Sigmoid colon (tissue), 6 donors: ENCODE measurements at regions not wholly inside any gene's neighbourhood (a gene's known extent, or its start where the extent isn't known, plus 50 kb on each side); places are given as distances from the start of the nearest gene placed in this dataset.

ENCODE experiments used
- DNase-seq: peaks from one replicate; pipeline ENCODE4 v3.0.0-alpha.2; 2019
- H3K27ac ChIP-seq, 4 donors: fragments of 200-600 bp; sonication (generic); one replicate each; pipeline ENCODE4 v1.5.1; 2016 to 2019; ENCODE audit warnings: mild to moderate bottlenecking in 1 of 4
- H3K27me3 ChIP-seq, 3 donors: fragments of 200-600 bp; sonication (generic); one replicate each; pipeline ENCODE4 v1.5.1; 2019; ENCODE audit warnings: mild to moderate bottlenecking in 1 of 3
- H3K36me3 ChIP-seq, 4 donors: fragments of 200-600 bp; sonication (generic); one replicate each; pipeline ENCODE4 v1.5.1; 2016 to 2019
- H3K4me1 ChIP-seq, 4 donors: fragments of 200-600 bp; sonication (generic); one replicate each; pipeline ENCODE4 v1.5.1; 2017 to 2019
- H3K4me3 ChIP-seq, 4 donors: fragments of 200-600 bp; sonication (generic); one replicate each; pipeline ENCODE4 v1.5.1; 2017 to 2019; ENCODE audit warnings: mild to moderate bottlenecking in 2 of 4, moderate library complexity in 1 of 4
- H3K9me3 ChIP-seq, 4 donors: fragments of 200-600 bp in 3 of 4; sonication (generic) in 3 of 4; one replicate each; pipeline versions ENCODE4 v1.5.1 to v1.6.1; 2013 to 2019
- CTCF ChIP-seq, 4 experiments: fragments of 450-650 bp in 3 of 4; fragments of 200-600 bp in 1 of 4; IDR thresholded peaks; one replicate each; pipeline ENCODE4 v1.5.1; 2016 to 2019; ENCODE audit warnings: antibody characterized with exemption in 4 of 4, mild to moderate bottlenecking in 3 of 4, moderate library complexity in 2 of 4
- EP300 ChIP-seq, 4 donors: sonication (generic); formaldehyde crosslinking; IDR thresholded peaks; one replicate each; pipeline ENCODE4 v1.6.1; 2017; ENCODE audit warnings: antibody characterized with exemption in 4 of 4
- POLR2A ChIP-seq, 2 donors: fragments of 450-650 bp; IDR thresholded peaks; one replicate each; pipeline ENCODE4 v1.6.1; 2016; ENCODE audit warnings: antibody characterized with exemption in 2 of 2, mild to moderate bottlenecking in 2 of 2, moderate library complexity in 2 of 2
- POLR2AphosphoS5 ChIP-seq, 4 donors: sonication (generic); formaldehyde crosslinking; IDR thresholded peaks; one replicate each; pipeline ENCODE4 v1.6.1; 2017; ENCODE audit warnings: antibody characterized with exemption in 4 of 4
- WGBS, 2 donors: extraction: QIAGEN DNeasy Blood & Tissue Kit; methylation state at CpG; one replicate each; pipeline ENCODE4 v1.1.7; 2013; 5-methylcytosine and 5-hydroxymethylcytosine counted together
- intact Hi-C: fragments of 100-400 bp; cut with DNase I; formaldehyde crosslinking; loops from one replicate; pipeline ENCODE4 v1.15.1; 2023
- donor health status: healthy with polysubstance abuse.
- donor health status: healthy.

DNA sequence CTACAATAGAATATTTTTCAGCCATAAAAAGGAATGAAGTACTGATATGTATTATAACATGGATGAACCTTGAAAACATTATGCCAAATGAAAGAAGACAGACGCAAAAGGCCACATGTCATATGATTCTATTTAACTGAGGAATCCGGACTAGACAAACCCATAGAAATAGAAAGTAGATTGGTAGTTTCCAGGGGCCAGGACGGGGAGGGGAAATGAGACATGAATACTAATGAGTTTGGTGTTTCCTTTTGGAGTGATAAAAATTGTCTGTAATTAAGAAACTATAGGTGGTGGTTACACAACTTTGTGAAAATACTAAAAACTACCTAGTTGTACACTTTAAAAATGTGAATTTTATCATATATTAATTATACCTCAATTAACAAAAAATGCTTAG, 247.6 kb downstream of the BCAT1 start:
- H3K4me3 ChIP-seq, result no peak overlapping the region
- WGBS, 2 donors, result 70% methylated on average over 3 of the region's 3 CpGs
- intact Hi-C loops, result no loop called here
- no peaks in the 10 kb centered on the region for H3K4me1 ChIP-seq
- H3K36me3 ChIP-seq, result no peaks in the 10 kb centered on the region
- H3K27me3 ChIP-seq, result no peaks in the 10 kb centered on the region
- H3K9me3 ChIP-seq, result peaks cover 0 to 2% (median 0%) of the 10 kb centered on the region in 4 donors
- TF ChIP-seq POLR2A (IDR thresholded peaks at IDR 0.05), result no peak
- TF ChIP-seq POLR2AphosphoS5 (IDR thresholded peaks at IDR 0.05), result no peak
- TF ChIP-seq EP300 (IDR thresholded peaks at IDR 0.05), result no peak
- no peak for TF ChIP-seq CTCF (IDR thresholded peaks at IDR 0.05)
- no peak overlapping the region for H3K27ac ChIP-seq
- DNase-seq, result no peak

DNA sequence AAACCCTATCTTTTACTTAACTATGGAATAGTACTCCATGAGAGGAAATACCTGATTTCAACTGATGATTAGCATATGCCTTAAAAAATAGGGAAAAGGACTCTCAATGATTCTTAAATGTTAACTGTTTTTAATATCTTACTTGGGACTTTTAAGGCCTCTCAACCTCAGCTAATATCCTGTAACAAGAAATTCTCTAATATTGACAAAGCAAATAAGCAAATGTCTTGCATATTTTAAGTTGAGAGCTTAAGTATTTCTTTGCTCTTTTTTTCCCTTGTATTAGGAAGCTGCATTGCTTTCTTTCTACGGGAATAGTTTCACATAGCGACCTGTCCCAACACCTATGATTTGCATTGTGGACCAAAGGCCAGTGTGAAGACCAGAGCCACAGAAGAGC, 249.9 kb downstream of the BCAT1 start:
- Histone ChIP-seq H3K27ac (no peak overlapping the region), H3K4me1 (no peaks in the 10 kb centered on the region), H3K27me3 (no peaks in the 10 kb centered on the region), H3K36me3 (no peaks in the 10 kb centered on the region), H3K9me3 (peaks cover 0 to 2% (median 0%) of the 10 kb centered on the region in 4 donors), H3K4me3 (no peak overlapping the region)
- intact Hi-C loops, result no loop called here
- no peak for DNase-seq
- 65 to 89% methylated on average over 2 of the region's 2 CpGs for WGBS, 2 donors
- TF ChIP-seq CTCF (IDR thresholded peaks at IDR 0.05), result no peak
- TF ChIP-seq POLR2A (IDR thresholded peaks at IDR 0.05), result no peak
- TF ChIP-seq EP300 (IDR thresholded peaks at IDR 0.05), result no peak
- no peak for TF ChIP-seq POLR2AphosphoS5 (IDR thresholded peaks at IDR 0.05)

GRCh38 chr12:24697769-24698168, 251.1 kb downstream of the BCAT1 start:
- Histone ChIP-seq H3K27ac (no peak overlapping the region), H3K4me3 (no peak overlapping the region), H3K9me3 (peaks cover 0 to 2% (median 0%) of the 10 kb centered on the region in 4 donors), H3K4me1 (no peaks in the 10 kb centered on the region), H3K27me3 (no peaks in the 10 kb centered on the region), H3K36me3 (no peaks in the 10 kb centered on the region)
- intact Hi-C loops, result no loop called here
- no peak for DNase-seq
- TF ChIP-seq POLR2AphosphoS5 (IDR thresholded peaks at IDR 0.05), result no peak
- TF ChIP-seq EP300 (IDR thresholded peaks at IDR 0.05), result no peak
- no peak for TF ChIP-seq CTCF (IDR thresholded peaks at IDR 0.05)
- TF ChIP-seq POLR2A (IDR thresholded peaks at IDR 0.05), result no peak
- WGBS, 2 donors, result 56 to 81% methylated on average over 2 of the region's 2 CpGs

- no peak overlapping the region for H3K4me3 ChIP-seq
- TF ChIP-seq POLR2A (IDR thresholded peaks at IDR 0.05) (no peak), POLR2AphosphoS5 (IDR thresholded peaks at IDR 0.05) (no peak), CTCF (IDR thresholded peaks at IDR 0.05) (no peak), EP300 (IDR thresholded peaks at IDR 0.05) (no peak)
- H3K27ac ChIP-seq, result no peak overlapping the region
- H3K27me3 ChIP-seq, result no peaks in the 10 kb centered on the region
- WGBS, 2 donors, result 41 to 66% methylated on average over 2 of the region's 2 CpGs
- no peak for DNase-seq
- no peaks in the 10 kb centered on the region for H3K36me3 ChIP-seq
- peaks cover 0 to 2% (median 0%) of the 10 kb centered on the region in 4 donors for H3K9me3 ChIP-seq
- H3K4me1 ChIP-seq, result no peaks in the 10 kb centered on the region
- intact Hi-C loops, result no loop called here
Measured at GRCh38 chr12:24697295-24697694, 251.6 kb downstream of the BCAT1 start.

DNA sequence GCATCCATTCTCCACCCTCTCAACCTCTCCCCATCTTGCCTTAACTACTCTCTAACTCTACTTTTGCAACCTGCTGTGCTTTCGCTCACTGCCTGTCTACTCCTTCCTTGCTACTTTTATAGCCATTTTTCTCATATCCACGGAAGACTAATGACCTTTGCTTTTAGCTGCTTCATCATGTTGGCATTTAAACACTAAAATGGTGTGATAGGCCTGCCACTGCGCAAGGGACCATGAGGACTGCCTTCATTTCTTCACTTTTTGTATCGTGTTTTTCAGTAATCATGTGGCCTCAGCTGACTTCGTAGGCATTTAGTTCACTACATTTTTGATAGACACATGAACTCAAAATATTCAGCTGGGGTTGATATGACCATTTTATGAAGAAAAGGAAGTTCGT, 252.1 kb downstream of the BCAT1 start:
- intact Hi-C loops, result no loop called here

More for the DNA sequence above, 252.1 kb downstream of the BCAT1 start:
- Histone ChIP-seq H3K4me3 (no peak overlapping the region), H3K9me3 (peaks cover 0 to 2% (median 0%) of the 10 kb centered on the region in 4 donors), H3K27ac (no peak overlapping the region), H3K27me3 (no peaks in the 10 kb centered on the region), H3K36me3 (no peaks in the 10 kb centered on the region), H3K4me1 (no peaks in the 10 kb centered on the region)
- WGBS, 2 donors, result 81 to 87% methylated on average over 6 of the region's 6 CpGs
- no peak for DNase-seq
- no peak for TF ChIP-seq POLR2A (IDR thresholded peaks at IDR 0.05)
- TF ChIP-seq POLR2AphosphoS5 (IDR thresholded peaks at IDR 0.05), result no peak
